WERI-Rb-1 (cell line): ENCODE measurements at regions not wholly inside any gene's neighbourhood (a gene's known extent, or its start where the extent isn't known, plus 50 kb on each side); places are given as distances from the start of the nearest gene placed in this dataset.

Experiments used
- DNase-seq: peaks from one replicate; pipeline ENCODE4 v3.0.0-alpha.2; 2020
- H3K27ac ChIP-seq: fragments of 250-450 bp; sonication (Bioruptor Pico); 2 replicates; pipeline ENCODE4 v1.5.1; 2020; ENCODE audit warnings: mild to moderate bottlenecking, moderate library complexity
- H3K27me3 ChIP-seq: fragments of 250-450 bp; sonication (Bioruptor Pico); 2 replicates; pipeline ENCODE4 v1.5.1; 2021; ENCODE audit warnings: mild to moderate bottlenecking, low read depth, moderate library complexity; ENCODE audit not compliant: insufficient read depth, severe bottlenecking
- H3K36me3 ChIP-seq: fragments of 250-450 bp; sonication (Bioruptor Pico); 2 replicates; pipeline ENCODE4 v1.5.1; 2020; ENCODE audit warnings: mild to moderate bottlenecking, moderate library complexity
- H3K4me3 ChIP-seq: 2 replicates; pipeline ENCODE4 v1.5.1; 2011; ENCODE audit warnings: low read depth, mild to moderate bottlenecking, control low read depth, low read length
- H3K9me3 ChIP-seq: fragments of 250-450 bp; sonication (Bioruptor Pico); 2 replicates; pipeline ENCODE4 v1.5.1; 2021; ENCODE audit warnings: mild to moderate bottlenecking, moderate library complexity; ENCODE audit not compliant: severe bottlenecking
- TF ChIP-seq, protein P1 (sequence below): IDR thresholded peaks from 2 replicates; pipeline ENCODE4 v1.5.1; 2011; ENCODE audit warnings: low read depth, mild to moderate bottlenecking, control low read depth, inconsistent platforms, low read length

DNA sequence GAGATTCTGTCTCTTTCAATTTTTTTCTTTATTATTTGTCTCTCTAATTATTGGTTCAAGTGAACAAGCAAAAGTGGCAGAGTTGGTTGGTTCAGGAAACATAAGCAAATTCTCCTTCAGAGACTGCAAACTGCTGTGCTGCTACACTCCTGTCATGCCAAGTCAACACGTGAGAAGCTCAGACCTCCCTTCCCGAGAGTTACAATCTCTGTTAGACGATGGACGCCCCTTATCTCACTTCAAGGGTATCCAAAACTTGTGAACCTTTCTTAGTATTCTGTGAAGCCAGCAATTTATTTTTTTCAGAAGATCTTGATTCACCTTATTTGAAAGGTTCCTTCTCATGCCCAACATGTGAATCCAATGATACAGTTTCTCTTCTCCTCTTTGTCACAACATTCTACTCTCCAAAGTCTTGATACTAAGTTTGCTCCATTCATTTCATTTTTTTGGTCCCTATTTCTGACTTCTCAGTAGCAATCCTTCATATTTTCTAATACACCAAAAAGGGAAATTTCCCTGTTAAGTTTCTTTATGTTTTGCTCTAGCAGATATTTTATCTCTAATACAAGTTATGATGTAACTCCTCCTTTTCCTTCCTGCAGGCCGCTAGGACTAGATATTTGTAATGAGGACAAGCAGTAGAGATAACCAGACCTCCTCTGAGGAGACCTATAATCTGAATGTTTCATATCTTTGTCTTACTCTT, 448.8 kb upstream of the CITED2 start:
- H3K27me3 ChIP-seq, result no peaks in the 10 kb centered on the region
- no peaks in the 10 kb centered on the region for H3K36me3 ChIP-seq
- H3K27ac ChIP-seq, result no peak overlapping the region
- no peak for DNase-seq
- H3K4me3 ChIP-seq, result no peak overlapping the region
- H3K9me3 ChIP-seq, result no peaks in the 10 kb centered on the region
- TF ChIP-seq, protein P1, sequence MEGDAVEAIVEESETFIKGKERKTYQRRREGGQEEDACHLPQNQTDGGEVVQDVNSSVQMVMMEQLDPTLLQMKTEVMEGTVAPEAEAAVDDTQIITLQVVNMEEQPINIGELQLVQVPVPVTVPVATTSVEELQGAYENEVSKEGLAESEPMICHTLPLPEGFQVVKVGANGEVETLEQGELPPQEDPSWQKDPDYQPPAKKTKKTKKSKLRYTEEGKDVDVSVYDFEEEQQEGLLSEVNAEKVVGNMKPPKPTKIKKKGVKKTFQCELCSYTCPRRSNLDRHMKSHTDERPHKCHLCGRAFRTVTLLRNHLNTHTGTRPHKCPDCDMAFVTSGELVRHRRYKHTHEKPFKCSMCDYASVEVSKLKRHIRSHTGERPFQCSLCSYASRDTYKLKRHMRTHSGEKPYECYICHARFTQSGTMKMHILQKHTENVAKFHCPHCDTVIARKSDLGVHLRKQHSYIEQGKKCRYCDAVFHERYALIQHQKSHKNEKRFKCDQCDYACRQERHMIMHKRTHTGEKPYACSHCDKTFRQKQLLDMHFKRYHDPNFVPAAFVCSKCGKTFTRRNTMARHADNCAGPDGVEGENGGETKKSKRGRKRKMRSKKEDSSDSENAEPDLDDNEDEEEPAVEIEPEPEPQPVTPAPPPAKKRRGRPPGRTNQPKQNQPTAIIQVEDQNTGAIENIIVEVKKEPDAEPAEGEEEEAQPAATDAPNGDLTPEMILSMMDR, result no peak

DNA sequence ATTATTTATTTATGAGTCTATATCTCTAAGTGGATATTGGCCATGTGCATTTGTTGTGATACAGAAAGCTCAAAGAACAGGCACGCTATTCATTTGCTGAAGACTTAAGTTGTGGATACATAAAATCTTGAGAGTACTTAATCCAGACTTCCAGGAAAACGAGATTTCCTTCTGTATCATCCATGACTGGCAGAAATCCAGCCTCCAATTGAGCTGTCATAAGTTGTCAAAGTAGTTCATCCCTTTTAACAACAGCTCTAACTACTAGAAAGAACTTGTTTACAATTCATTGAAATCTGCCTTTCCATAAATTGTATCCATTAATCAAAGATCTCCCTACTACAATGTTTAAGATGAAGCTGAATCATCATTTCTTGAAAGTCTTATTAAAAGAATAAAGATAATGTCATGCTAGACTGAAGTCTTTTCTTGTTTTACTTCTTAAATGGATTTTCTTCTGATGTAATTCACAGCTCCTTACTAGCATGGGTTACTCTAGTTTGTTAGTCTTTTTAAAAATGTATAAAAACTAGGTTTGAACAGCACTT, 447.3 kb upstream of the CITED2 start:
- H3K36me3 ChIP-seq, result no peaks in the 10 kb centered on the region

DNA sequence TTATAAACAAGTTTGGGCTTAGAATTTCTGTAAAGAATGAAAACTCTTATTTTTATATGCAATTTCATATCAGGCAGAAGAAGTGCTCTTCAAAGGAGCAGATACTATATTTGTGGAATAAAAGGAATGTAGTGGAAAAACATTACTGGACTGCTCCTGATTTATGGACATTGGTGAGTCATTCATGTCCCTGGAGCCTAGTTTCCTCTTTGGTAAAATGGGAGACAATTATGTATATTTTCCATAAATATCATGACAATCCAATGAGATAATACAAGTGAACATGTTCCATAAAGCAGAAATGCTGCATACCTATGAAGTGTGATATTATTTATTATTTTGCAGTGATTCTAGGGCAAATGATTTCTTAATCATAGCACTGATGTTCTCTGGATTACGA, 445.8 kb upstream of the CITED2 start:
- Histone ChIP-seq H3K36me3 (no peaks in the 10 kb centered on the region), H3K27ac (no peak overlapping the region), H3K4me3 (no peak overlapping the region), H3K27me3 (no peaks in the 10 kb centered on the region), H3K9me3 (no peaks in the 10 kb centered on the region)
- no peak for DNase-seq
- TF ChIP-seq, protein P1, result no peak

More for the DNA sequence above, 447.3 kb upstream of the CITED2 start:
- no peaks in the 10 kb centered on the region for H3K9me3 ChIP-seq
- DNase-seq, result no peak
- TF ChIP-seq, protein P1, result no peak
- no peak overlapping the region for H3K27ac ChIP-seq
- no peak overlapping the region for H3K4me3 ChIP-seq
- no peaks in the 10 kb centered on the region for H3K27me3 ChIP-seq

DNA sequence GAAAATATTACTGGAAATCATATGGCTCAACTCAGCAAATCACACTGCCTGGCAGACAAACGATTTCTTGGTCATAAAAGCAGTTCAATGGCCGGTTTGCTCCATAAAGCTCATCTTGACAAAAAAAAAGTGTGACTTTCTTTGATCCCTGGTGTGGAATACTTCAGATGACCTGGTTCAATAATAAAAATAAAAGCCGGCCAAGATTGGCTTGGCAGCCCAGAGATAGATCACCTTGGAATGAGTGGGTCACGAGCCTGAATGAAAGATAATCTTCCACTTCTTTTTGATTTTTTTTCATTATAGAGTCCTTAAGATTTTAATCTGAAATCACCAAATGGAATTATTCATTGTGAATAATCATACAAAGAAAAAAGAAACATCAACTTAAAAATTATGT, 445.3 kb upstream of the CITED2 start:
- TF ChIP-seq, protein P1, result no peak
- Histone ChIP-seq H3K36me3 (no peaks in the 10 kb centered on the region), H3K27ac (no peak overlapping the region), H3K4me3 (no peak overlapping the region), H3K27me3 (no peaks in the 10 kb centered on the region), H3K9me3 (no peaks in the 10 kb centered on the region)
- no peak for DNase-seq

DNA sequence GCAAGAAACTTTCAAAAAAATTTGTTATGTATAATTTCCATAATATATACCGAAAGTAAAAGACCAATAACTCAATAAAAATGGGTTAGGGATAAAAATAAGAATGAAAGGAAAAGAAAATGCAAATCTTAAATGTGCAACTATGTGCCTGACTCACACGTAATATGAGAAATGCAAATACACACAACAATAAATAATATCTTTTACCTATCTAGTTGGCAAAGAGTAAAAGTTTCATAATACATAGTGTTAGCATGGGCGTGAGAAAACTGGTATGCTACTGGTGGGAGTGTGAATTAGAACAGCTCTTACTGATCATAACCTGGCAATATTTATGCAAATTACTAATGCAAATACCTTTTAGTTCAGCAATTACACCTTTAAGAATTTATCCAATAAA, 438.5 kb upstream of the CITED2 start:
- TF ChIP-seq, protein P1, result no peak
- Histone ChIP-seq H3K27me3 (no peaks in the 10 kb centered on the region), H3K9me3 (no peaks in the 10 kb centered on the region), H3K27ac (no peak overlapping the region), H3K36me3 (no peaks in the 10 kb centered on the region), H3K4me3 (no peak overlapping the region)
- no peak for DNase-seq
